RPMI8226 (cell line): ENCODE measurements at regions not wholly inside any gene's neighbourhood (a gene's known extent, or its start where the extent isn't known, plus 50 kb on each side); places are given as distances from the start of the nearest gene placed in this dataset.

Experiments
- DNase-seq: peaks from one replicate; pipeline ENCODE4 v3.0.0-alpha.2; 2015

- DNase-seq = no peak
These were observed 66.5 kb downstream of the RNF6 start for GRCh38 chr13:26155568-26155967.

DNA sequence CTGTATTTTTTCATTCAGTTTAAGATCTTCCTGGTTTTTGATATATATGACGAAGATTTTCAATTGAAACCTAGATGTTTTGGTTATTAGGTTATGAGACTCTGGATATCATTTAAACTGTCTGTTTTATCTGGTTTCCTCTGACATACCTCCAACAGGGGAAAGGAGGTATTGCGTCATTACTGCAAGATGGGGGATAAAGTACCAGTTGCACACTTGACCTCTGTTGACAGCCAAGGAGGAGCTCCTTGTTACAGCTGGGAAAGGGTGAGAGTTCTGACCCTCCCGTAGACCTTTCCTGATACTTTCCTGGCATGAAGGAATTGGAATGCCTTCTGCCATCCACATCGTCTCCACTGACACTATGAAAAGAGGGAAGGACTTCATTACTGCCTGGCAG is 82.0 kb upstream of the SHISA2 start:
- DNase-seq = no peak

- DNase-seq = no peak
These were observed 81.5 kb upstream of the SHISA2 start for GRCh38 chr13:26133286-26133685.

GRCh38 chr13:26132756-26133155 is 80.9 kb upstream of the SHISA2 start:
- peak; percentile 11 for DNase-seq

GRCh38 chr13:26128676-26129075 is 76.9 kb upstream of the SHISA2 start:
- DNase-seq = no peak

DNA sequence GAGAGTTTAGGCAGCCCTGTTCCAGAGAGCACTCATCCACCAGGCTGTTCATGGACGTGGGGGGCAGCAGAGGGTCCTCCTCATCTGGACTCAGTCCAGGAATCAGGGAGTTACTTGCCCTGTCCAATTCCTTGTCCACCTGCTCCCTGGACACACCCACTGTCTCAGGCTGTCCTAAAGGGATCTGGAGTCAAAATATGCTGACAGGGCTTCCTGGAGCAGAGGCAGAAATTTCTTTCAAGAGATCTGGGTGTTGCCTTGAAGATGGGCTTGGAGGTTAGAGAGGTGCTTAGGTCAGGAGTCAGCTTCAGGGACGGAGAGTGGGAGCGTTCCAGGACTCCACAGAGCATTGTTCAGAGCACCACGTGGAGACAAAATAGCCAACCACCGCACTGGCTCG is 65.8 kb upstream of the SHISA2 start:
- no peak for DNase-seq

DNA sequence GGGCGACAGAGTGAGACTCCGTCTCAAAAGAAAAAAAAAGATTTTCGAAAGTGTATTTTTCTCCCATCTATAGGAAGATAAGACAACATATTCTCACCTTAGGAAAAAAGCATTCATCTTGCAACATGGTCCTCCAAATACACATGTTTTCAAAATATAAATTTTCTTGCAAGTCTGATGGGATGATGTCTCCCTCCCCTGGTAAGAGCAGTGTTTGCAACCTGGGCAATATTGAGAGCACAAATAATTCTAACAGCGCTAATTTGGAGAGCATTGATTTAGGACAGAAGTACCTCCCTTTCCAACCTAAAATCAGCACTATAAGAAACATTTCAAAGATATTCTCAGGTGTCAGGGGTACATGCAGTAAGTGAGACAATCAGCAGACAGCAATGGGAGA is 61.0 kb upstream of the SHISA2 start:
- no peak for DNase-seq

DNA sequence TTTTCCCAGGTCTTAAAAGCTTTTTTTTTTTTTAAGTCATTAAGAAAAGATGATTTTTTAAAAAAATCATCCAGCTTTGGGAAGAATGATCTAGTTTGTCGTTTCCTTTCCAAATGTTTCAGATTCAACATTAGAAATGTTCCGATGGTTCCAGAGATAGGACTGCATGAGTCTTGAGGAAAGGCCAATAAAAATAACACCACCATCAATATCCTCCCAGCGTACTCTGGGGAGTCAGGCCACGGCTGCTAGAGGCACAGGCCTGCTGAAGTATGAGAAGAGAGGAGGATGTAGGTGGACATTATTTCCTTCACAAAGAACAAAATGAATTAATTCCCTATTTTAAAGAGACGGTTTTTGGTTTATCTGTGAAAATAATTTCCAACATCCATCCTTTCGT is 60.0 kb upstream of the SHISA2 start:
- no peak for DNase-seq
